GM12872 (cell line): ENCODE measurements at regions not wholly inside any gene's neighbourhood (a gene's known extent, or its start where the extent isn't known, plus 50 kb on each side); places are given as distances from the start of the nearest gene placed in this dataset.

Experiments
- CTCF ChIP-seq: IDR thresholded peaks from 3 replicates; pipeline ENCODE4 v1.5.1; 2011; ENCODE audit warnings: low read depth, mild to moderate bottlenecking, low read length, moderate library complexity; ENCODE audit not compliant: insufficient read depth

GRCh38 chr3:162802228-162802965 lies 1305.8 kb downstream of the OTOL1 start:
- no peak for TF ChIP-seq CTCF

GRCh38 chr3:162810776-162811175 lies 1314.2 kb downstream of the OTOL1 start:
- TF ChIP-seq CTCF = no peak

- TF ChIP-seq CTCF = no peak
Observed at GRCh38 chr3:162842549-162843216, 1346.1 kb downstream of the OTOL1 start.

GRCh38 chr3:162845918-162846317 lies 1349.3 kb downstream of the OTOL1 start:
- no peak for TF ChIP-seq CTCF

- no peak for TF ChIP-seq CTCF
Observed at GRCh38 chr3:162847511-162847910, 1350.9 kb downstream of the OTOL1 start.

GRCh38 chr3:162863579-162863978 lies 1367.0 kb downstream of the OTOL1 start:
- no peak for TF ChIP-seq CTCF

- TF ChIP-seq CTCF = no peak
Observed at GRCh38 chr3:162865466-162865865, 1368.9 kb downstream of the OTOL1 start.
